Naive thymus-derived CD4-positive, alpha-beta T cell (primary cell): ENCODE measurements at regions not wholly inside any gene's neighbourhood (a gene's known extent, or its start where the extent isn't known, plus 50 kb on each side); places are given as distances from the start of the nearest gene placed in this dataset.
A peak's percentile ranks its signal among the peaks of the same experiment; 100 is the strongest.

ENCODE experiments used
- ATAC-seq: fragments of 150-1000 bp; cut with Tn5 transposase; 2 replicates; pipeline ENCODE4 v1.10.0; 2021; ENCODE audit warnings: mild to moderate bottlenecking, moderate library complexity
- CTCF ChIA-PET: fragments of 350-600 bp; sonication (Branson Sonifier 250); formaldehyde crosslinking; loops from one replicate; lab custom pipeline; 2021; ENCODE audit warnings: antibody characterized with exemption; lab: Charles Lee
- POLR2A ChIA-PET: fragments of 350-600 bp; sonication (Branson Sonifier 250); formaldehyde crosslinking; loops from one replicate; lab custom pipeline; 2021; ENCODE audit warnings: antibody characterized with exemption, inconsistent platforms; lab: Charles Lee
- DNase-seq, 9 donors: peaks; one replicate each; pipeline versions ENCODE4 v3.0.0 to v3.0.0-alpha.2; 2020 to 2022; ENCODE audit warnings: mixed read lengths in 1 of 9
- H3K27ac ChIP-seq: one replicate; pipeline ENCODE4 v1.7.0; 2013; ENCODE audit warnings: mild to moderate bottlenecking, low read depth, low read length, moderate library complexity
- H3K27me3 ChIP-seq, 2 donors: one replicate each; pipeline ENCODE4 v1.7.0; 2013; ENCODE audit warnings: low read length in 2 of 2, mild to moderate bottlenecking in 2 of 2, moderate library complexity in 2 of 2; ENCODE audit not compliant: control insufficient read depth in 2 of 2, insufficient read depth in 2 of 2
- H3K36me3 ChIP-seq, 3 experiments: 1 replicate in 2 of 3; 2 replicates in 1 of 3; pipeline ENCODE4 v1.7.0; 2013; ENCODE audit warnings: low read length in 3 of 3, mild to moderate bottlenecking in 3 of 3, moderate library complexity in 1 of 3; ENCODE audit not compliant: insufficient read depth in 3 of 3, control insufficient read depth in 2 of 3
- H3K4me1 ChIP-seq, 2 donors: one replicate each; pipeline ENCODE4 v1.7.0; 2013; ENCODE audit warnings: low read length in 2 of 2, mild to moderate bottlenecking in 2 of 2, moderate library complexity in 1 of 2; ENCODE audit not compliant: control insufficient read depth in 2 of 2, insufficient read depth in 2 of 2
- H3K4me3 ChIP-seq: 2 replicates; pipeline ENCODE4 v1.7.0; 2013; ENCODE audit warnings: mild to moderate bottlenecking, low read length
- H3K9me3 ChIP-seq, 3 experiments: 1 replicate in 2 of 3; 2 replicates in 1 of 3; pipeline ENCODE4 v1.7.0; 2013; ENCODE audit warnings: low read length in 3 of 3; ENCODE audit not compliant: control insufficient read depth in 2 of 3
- H3K27ac Mint-ChIP-seq, 9 donors: one replicate each; pipeline ENCODE4 v1.8.0; 2020 to 2022; ENCODE audit warnings: mixed read lengths in 9 of 9, mild to moderate bottlenecking in 8 of 9, moderate library complexity in 5 of 9, inconsistent platforms in 2 of 9
- H3K27me3 Mint-ChIP-seq, 5 donors: one replicate each; pipeline ENCODE4 v1.8.0; 2021 to 2022; ENCODE audit warnings: mixed read lengths in 5 of 5, mild to moderate bottlenecking in 1 of 5
- H3K36me3 Mint-ChIP-seq, 5 donors: one replicate each; pipeline ENCODE4 v1.8.0; 2020 to 2022; ENCODE audit warnings: mixed read lengths in 5 of 5, mild to moderate bottlenecking in 3 of 5, inconsistent platforms in 1 of 5
- H3K4me1 Mint-ChIP-seq, 7 donors: one replicate each; pipeline ENCODE4 v1.8.0; 2020 to 2022; ENCODE audit warnings: mixed read lengths in 7 of 7, mild to moderate bottlenecking in 3 of 7, inconsistent platforms in 1 of 7
- H3K4me3 Mint-ChIP-seq, 10 donors: one replicate each; pipeline ENCODE4 v1.8.0; 2020 to 2022; ENCODE audit warnings: mild to moderate bottlenecking in 10 of 10, mixed read lengths in 10 of 10, moderate library complexity in 6 of 10, inconsistent platforms in 2 of 10
- H3K9me3 Mint-ChIP-seq, 11 donors: one replicate each; pipeline ENCODE4 v1.8.0; 2020 to 2022; ENCODE audit warnings: mixed read lengths in 11 of 11, mild to moderate bottlenecking in 4 of 11, inconsistent platforms in 1 of 11, moderate library complexity in 1 of 11
- intact Hi-C, 2 donors: fragments of 100-400 bp; cut with micrococcal nuclease; formaldehyde crosslinking; loops; one replicate each; pipeline ENCODE4 v1.15.1; 2023

DNA sequence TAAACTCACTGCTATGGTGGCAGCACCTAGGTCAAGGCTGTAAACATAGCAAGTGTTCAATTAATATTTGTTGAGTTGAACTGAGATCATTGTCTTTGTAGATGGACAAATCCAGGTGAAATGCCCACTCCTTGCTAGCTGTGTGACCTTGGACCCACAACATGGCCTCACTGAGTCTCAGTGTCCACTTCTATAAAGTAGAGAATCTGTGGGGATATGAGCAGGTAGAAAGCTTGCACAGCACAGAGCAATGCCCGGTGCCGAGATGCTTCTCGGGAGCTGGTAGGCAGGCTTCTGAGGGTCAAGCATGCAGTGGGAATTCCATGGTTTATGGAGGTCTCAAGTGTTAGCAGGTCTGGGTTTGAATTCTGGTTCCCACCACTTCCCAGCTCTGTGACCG is 97.9 kb upstream of the SYT13 start:
- H3K27ac ChIP-seq, result no peak overlapping the region
- DNase-seq, result no peak
- no peak overlapping the region for H3K4me3 ChIP-seq
- Mint-ChIP-seq H3K9me3 (peaks cover 0 to 2% (median 0%) of the 10 kb centered on the region in 11 donors), H3K4me3 (no peak overlapping the region), H3K4me1 (peaks cover 0 to 16% (median 3%) of the 10 kb centered on the region in 7 donors), H3K27ac (no peak overlapping the region), H3K36me3 (no peaks in the 10 kb centered on the region), H3K27me3 (peaks cover 5 to 40% (median 16%) of the 10 kb centered on the region in 5 donors)
- H3K27me3 ChIP-seq, result no peaks in the 10 kb centered on the region
- no peaks in the 10 kb centered on the region for H3K36me3 ChIP-seq
- H3K4me1 ChIP-seq, result peaks cover 0 to 17% of the 10 kb centered on the region in 2 donors
- H3K9me3 ChIP-seq, result no peaks in the 10 kb centered on the region
- intact Hi-C loops, result loop anchor here in 1 of 2 donors (2.0 kb wide), 1 partner anchor 43 kb away; no protein-coding TSS in a partner anchor
- ChIA-PET CTCF (no interaction called here), POLR2A (no interaction called here)
- no peak for ATAC-seq

GRCh38 chr11:45383224-45383623 is 97.1 kb upstream of the SYT13 start:
- no peaks in the 10 kb centered on the region for H3K9me3 ChIP-seq
- ChIA-PET POLR2A (no interaction called here), CTCF (no interaction called here)
- intact Hi-C loops, result no loop called here
- H3K27me3 ChIP-seq, result no peaks in the 10 kb centered on the region
- H3K4me3 Mint-ChIP-seq, result no peak overlapping the region
- no peak for DNase-seq
- H3K4me1 ChIP-seq, result peaks cover 0 to 17% of the 10 kb centered on the region in 2 donors
- no peak overlapping the region for H3K27ac ChIP-seq
- peaks cover 5 to 33% (median 16%) of the 10 kb centered on the region in 5 donors for H3K27me3 Mint-ChIP-seq
- no peak overlapping the region for H3K27ac Mint-ChIP-seq
- peaks cover 0 to 17% (median 3%) of the 10 kb centered on the region in 7 donors for H3K4me1 Mint-ChIP-seq
- peaks cover 0 to 2% (median 0%) of the 10 kb centered on the region in 11 donors for H3K9me3 Mint-ChIP-seq
- H3K36me3 ChIP-seq, result no peaks in the 10 kb centered on the region
- no peak overlapping the region for H3K4me3 ChIP-seq
- ATAC-seq, result no peak
- H3K36me3 Mint-ChIP-seq, result no peaks in the 10 kb centered on the region

DNA sequence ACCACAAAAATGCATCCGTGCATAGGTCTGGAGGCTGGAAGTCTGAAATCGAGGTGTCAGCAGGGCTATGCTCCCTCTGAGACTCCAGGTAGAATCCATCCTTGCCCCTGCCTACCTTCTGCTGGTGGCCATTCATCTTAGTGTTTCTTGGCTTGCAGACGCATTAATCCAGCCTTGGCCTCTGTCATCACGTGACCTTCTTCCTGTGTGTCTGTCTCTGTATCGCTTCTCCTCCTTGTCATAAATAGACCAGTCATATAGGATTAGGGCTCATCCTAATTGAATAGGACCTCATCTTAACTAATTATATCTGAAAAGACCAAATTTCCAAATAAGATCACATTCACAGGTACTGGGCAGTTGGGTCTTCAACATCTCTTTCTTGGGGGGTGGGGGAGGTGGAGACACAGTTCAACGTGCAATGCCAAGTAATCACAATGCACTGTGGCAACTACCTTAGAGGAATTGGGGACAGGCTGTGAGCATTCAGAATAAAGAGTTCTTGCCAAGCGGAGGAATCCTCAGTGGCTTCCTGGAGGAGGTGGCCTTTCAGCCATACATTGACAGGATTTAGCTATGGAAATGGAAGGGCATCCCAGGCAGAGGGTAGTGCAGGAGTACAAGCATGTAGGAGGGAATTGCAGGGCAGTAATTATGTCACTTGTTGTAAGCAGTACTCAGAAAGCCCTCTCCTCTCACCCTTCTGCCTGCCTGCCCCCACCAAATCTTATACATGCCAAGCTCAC is 96.2 kb upstream of the SYT13 start:
- Mint-ChIP-seq H3K4me3 (no peak overlapping the region), H3K9me3 (no peaks in the 10 kb centered on the region), H3K36me3 (no peaks in the 10 kb centered on the region), H3K27ac (no peak overlapping the region), H3K27me3 (peaks cover 5 to 26% (median 15%) of the 10 kb centered on the region in 5 donors), H3K4me1 (peaks cover 0 to 17% (median 3%) of the 10 kb centered on the region in 7 donors)
- intact Hi-C loops, result no loop called here
- no peaks in the 10 kb centered on the region for H3K9me3 ChIP-seq
- ATAC-seq, result no peak
- H3K4me3 ChIP-seq, result no peak overlapping the region
- no peaks in the 10 kb centered on the region for H3K36me3 ChIP-seq
- H3K27ac ChIP-seq, result no peak overlapping the region
- POLR2A ChIA-PET, result no interaction called here
- H3K4me1 ChIP-seq, result peaks cover 0 to 17% of the 10 kb centered on the region in 2 donors
- no peaks in the 10 kb centered on the region for H3K27me3 ChIP-seq
- no peak for DNase-seq
- CTCF ChIA-PET, result no interaction called here

DNA sequence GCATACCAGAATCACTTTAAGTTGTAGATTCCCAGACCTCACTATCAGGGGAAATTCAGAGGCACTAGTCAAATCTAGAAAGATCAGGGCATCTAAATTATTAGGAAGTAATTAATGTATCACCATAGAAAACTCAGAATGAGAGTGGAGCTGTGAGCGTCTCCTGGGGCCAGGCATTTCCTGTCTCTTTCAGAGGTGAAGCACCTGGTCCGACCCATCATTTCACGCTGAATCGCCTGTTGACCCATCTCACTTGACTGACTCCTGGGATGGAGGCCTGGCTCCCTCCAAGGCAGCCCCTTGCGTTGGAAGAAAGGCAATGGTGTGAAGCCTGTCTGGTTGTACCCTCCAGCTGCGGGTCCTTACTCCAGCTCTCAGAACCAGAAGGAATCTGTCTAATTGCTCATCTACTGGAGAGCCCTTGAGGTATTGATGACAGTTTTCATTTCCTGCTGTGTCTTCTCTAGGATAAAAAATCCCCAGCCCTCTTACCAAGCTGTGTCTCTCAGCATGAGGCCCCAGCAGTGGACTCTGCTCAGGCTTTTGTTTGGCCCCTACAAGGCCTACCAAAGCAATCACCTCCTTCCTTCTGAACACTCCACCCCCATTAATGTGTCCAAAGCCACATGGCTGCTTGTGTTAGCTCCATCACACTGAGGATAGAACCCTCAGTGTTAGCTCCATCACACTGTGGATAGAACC is 93.2 kb upstream of the SYT13 start:
- Histone ChIP-seq H3K27me3 (no peaks in the 10 kb centered on the region), H3K4me1 (peaks cover 5 to 20% of the 10 kb centered on the region in 2 donors), H3K36me3 (no peaks in the 10 kb centered on the region), H3K4me3 (no peak overlapping the region), H3K9me3 (no peaks in the 10 kb centered on the region), H3K27ac (no peak overlapping the region)
- Mint-ChIP-seq H3K4me3 (no peak overlapping the region), H3K27ac (no peak overlapping the region), H3K9me3 (no peaks in the 10 kb centered on the region), H3K4me1 (peaks cover 8 to 24% (median 12%) of the 10 kb centered on the region in 7 donors), H3K27me3 (peaks cover 5 to 22% (median 15%) of the 10 kb centered on the region in 5 donors), H3K36me3 (no peaks in the 10 kb centered on the region)
- ATAC-seq (no peak), DNase-seq (no peak)
- ChIA-PET CTCF (no interaction called here), POLR2A (no interaction called here)
- intact Hi-C loops, result no loop called here

DNA sequence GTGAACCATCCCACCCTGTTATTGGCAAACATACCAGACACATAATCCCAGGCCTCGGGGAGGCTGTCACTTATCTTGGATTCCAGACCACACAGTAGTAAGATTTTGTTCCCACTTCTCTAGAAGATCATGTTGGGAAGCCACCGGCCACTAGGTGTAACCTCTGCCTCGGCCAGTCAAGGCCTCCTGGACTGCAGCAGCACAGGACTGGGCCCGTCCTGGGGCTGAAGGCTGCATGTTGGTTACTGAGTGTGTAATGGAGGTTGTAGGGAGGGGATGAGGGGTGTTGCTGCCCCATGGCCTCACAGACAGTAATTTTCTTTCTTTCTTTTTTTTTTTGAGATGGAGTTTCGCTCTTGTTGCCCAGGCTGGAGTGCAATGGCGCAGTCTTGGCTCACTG is 92.4 kb upstream of the SYT13 start:
- peaks cover 8 to 23% (median 15%) of the 10 kb centered on the region in 7 donors for H3K4me1 Mint-ChIP-seq
- ChIA-PET CTCF (no interaction called here), POLR2A (no interaction called here)
- peaks cover 5 to 19% (median 12%) of the 10 kb centered on the region in 5 donors for H3K27me3 Mint-ChIP-seq
- no peak overlapping the region for H3K4me3 Mint-ChIP-seq
- H3K36me3 Mint-ChIP-seq, result no peaks in the 10 kb centered on the region
- no peak overlapping the region for H3K27ac Mint-ChIP-seq
- no peaks in the 10 kb centered on the region for H3K9me3 Mint-ChIP-seq
- Histone ChIP-seq H3K27me3 (no peaks in the 10 kb centered on the region), H3K36me3 (no peaks in the 10 kb centered on the region), H3K4me3 (no peak overlapping the region), H3K4me1 (peaks cover 6 to 20% of the 10 kb centered on the region in 2 donors), H3K9me3 (no peaks in the 10 kb centered on the region), H3K27ac (no peak overlapping the region)
- DNase-seq (no peak), ATAC-seq (no peak)
- intact Hi-C loops, result no loop called here

DNA sequence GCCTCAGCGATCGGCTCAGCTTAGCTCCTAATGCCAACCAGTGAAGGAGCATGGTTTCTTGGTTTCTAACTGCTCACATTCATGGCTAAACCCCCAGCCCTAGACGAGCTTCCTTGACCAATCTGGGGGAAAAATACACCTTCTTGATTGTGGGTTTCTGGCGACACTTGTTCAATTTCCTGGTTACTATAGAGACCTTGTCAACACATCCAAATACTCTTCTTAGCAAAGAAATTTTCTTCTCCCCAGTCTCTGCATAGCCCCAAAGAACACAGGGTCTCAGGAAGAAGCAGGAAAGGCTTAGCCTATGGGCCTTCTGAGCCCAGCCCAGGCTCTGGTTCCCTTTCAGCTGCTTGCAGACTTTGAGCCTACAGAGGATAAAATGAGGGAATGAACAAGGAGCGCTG is 88.5 kb upstream of the SYT13 start:
- ChIA-PET POLR2A (no interaction called here), CTCF (no interaction called here)
- peak in 5 of 9 donors; percentile 17 to 57 (median 36) for DNase-seq
- Mint-ChIP-seq H3K36me3 (no peaks in the 10 kb centered on the region), H3K9me3 (no peaks in the 10 kb centered on the region), H3K27ac (peak overlapping the region in 8 of 9 donors; percentile 5 to 95 (median 56)), H3K4me3 (peak overlapping the region in 1 of 10 donors; percentile 3), H3K4me1 (peaks cover 8 to 27% (median 17%) of the 10 kb centered on the region in 7 donors), H3K27me3 (peaks cover 7 to 21% (median 16%) of the 10 kb centered on the region in 5 donors)
- Histone ChIP-seq H3K27ac (no peak overlapping the region), H3K4me3 (no peak overlapping the region), H3K36me3 (no peaks in the 10 kb centered on the region), H3K9me3 (no peaks in the 10 kb centered on the region), H3K27me3 (peaks cover 0 to 6% of the 10 kb centered on the region in 2 donors), H3K4me1 (peaks cover 6 to 15% of the 10 kb centered on the region in 2 donors)
- ATAC-seq, result peak; percentile 72
- intact Hi-C loops, result no loop called here
